MM.1S (cell line): ENCODE measurements at regions not wholly inside any gene's neighbourhood (a gene's known extent, or its start where the extent isn't known, plus 50 kb on each side); places are given as distances from the start of the nearest gene placed in this dataset.

Experiments
- DNase-seq: peaks from one replicate; pipeline ENCODE4 v3.0.0-alpha.2; 2015
- H2AFZ ChIP-seq: fragments of 300-600 bp; sonication (generic); 2 replicates; pipeline ENCODE4 v1.6.0; 2016; ENCODE audit warnings: antibody characterized with exemption, low read length
- H3F3A ChIP-seq: fragments of 300-600 bp; sonication (generic); 2 replicates; pipeline ENCODE4 v1.6.1; 2016; ENCODE audit warnings: mild to moderate bottlenecking, antibody characterized with exemption, low read length, moderate library complexity, mixed read lengths; ENCODE audit not compliant: insufficient read depth
- H3K27ac ChIP-seq: fragments of 300-600 bp; sonication (generic); 2 replicates; pipeline ENCODE4 v1.5.1; 2016; ENCODE audit warnings: mild to moderate bottlenecking, low read length
- H3K27me3 ChIP-seq: fragments of 300-600 bp; sonication (generic); replicated peaks from 2 replicates; pipeline ENCODE4 v1.6.0; 2016; ENCODE audit warnings: low read length; ENCODE audit not compliant: insufficient read depth
- H3K36me3 ChIP-seq: fragments of 300-600 bp; sonication (generic); replicated peaks from 2 replicates; pipeline ENCODE4 v1.6.1; 2016; ENCODE audit warnings: mild to moderate bottlenecking, low read length, mixed read lengths; ENCODE audit not compliant: insufficient read depth
- H3K4me1 ChIP-seq: fragments of 300-600 bp; sonication (generic); 2 replicates; pipeline ENCODE4 v1.6.1; 2016; ENCODE audit warnings: low read length, mixed read lengths
- H3K4me2 ChIP-seq: fragments of 300-600 bp; sonication (generic); 2 replicates; pipeline ENCODE4 v1.6.0; 2016; ENCODE audit warnings: low read depth, low read length
- H3K4me3 ChIP-seq: fragments of 300-600 bp; sonication (generic); 2 replicates; pipeline ENCODE4 v1.5.1; 2016; ENCODE audit warnings: low read length, mixed read lengths
- H3K79me2 ChIP-seq: fragments of 300-600 bp; sonication (generic); 2 replicates; pipeline ENCODE4 v1.6.1; 2016; ENCODE audit warnings: mixed run types, low read length, mixed read lengths
- H3K9ac ChIP-seq: fragments of 300-600 bp; sonication (generic); 2 replicates; pipeline ENCODE4 v1.6.1; 2016; ENCODE audit warnings: low read length, mixed read lengths
- H3K9me2 ChIP-seq: fragments of 300-600 bp; sonication (generic); replicated peaks from 2 replicates; pipeline ENCODE4 v1.6.1; 2016; ENCODE audit warnings: mild to moderate bottlenecking, low read length, mixed read lengths; ENCODE audit not compliant: insufficient read depth
- H3K9me3 ChIP-seq: fragments of 300-600 bp; sonication (generic); replicated peaks from 2 replicates; pipeline ENCODE4 v1.6.1; 2016; ENCODE audit warnings: mild to moderate bottlenecking, low read length, mixed read lengths; ENCODE audit not compliant: insufficient read depth
- H4K20me1 ChIP-seq: fragments of 300-600 bp; sonication (generic); 2 replicates; pipeline ENCODE4 v1.6.1; 2016; ENCODE audit warnings: mild to moderate bottlenecking, low read length, moderate library complexity, mixed read lengths; ENCODE audit not compliant: insufficient read depth
- CTCF ChIP-seq: fragments of 300-600 bp; sonication (generic); IDR thresholded peaks from 2 replicates; pipeline ENCODE4 v1.5.1; 2016; ENCODE audit warnings: antibody characterized with exemption, low read length, mixed read lengths
- EZH2 ChIP-seq: fragments of 300-600 bp; sonication (generic); optimal IDR thresholded peaks from 2 replicates; pipeline ENCODE3; 2017; ENCODE audit warnings: low read depth, mild to moderate bottlenecking, antibody characterized with exemption, low read length, mixed read lengths
- EZH2phosphoT487 ChIP-seq: fragments of 300-600 bp; sonication (generic); IDR thresholded peaks from 2 replicates; pipeline ENCODE4 v1.6.1; 2018; ENCODE audit warnings: antibody characterized with exemption, low read length

- Histone ChIP-seq H2AFZ (no peak overlapping the region), H3K27ac (no peak overlapping the region), H4K20me1 (no peaks in the 10 kb centered on the region), H3K4me3 (no peak overlapping the region), H3K79me2 (no peaks in the 10 kb centered on the region), H3K9me3 (no peaks in the 10 kb centered on the region), H3K36me3 (no peaks in the 10 kb centered on the region), H3K4me2 (no peak overlapping the region), H3K9ac (no peak overlapping the region), H3F3A (no peaks in the 10 kb centered on the region), H3K4me1 (no peaks in the 10 kb centered on the region), H3K9me2 (no peaks in the 10 kb centered on the region), H3K27me3 (no peaks in the 10 kb centered on the region)
- DNase-seq: no peak
- TF ChIP-seq EZH2phosphoT487 (no peak), CTCF (no peak), EZH2 (no peak)
Measured at GRCh38 chr18:78071776-78072175, 822.1 kb downstream of the GALR1 start.

DNA sequence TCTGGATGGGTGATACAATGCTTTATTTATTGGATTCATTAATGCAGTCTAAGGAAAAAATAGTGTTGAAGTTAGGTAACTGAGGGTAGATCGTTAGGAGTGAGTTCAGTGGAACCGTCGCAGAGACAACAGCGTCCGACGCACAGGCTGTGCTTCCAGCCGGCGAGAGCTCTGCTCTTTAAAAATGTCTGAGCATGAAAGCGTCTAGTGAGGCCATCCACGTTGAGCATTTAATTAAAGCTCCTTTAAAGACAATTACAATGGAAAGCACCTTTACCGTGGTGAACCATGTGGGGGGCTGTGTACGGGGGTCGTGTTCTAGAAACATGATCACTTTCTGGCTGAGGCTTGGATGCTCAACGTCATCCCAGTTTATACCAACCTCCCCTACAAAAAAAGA lies 822.7 kb downstream of the GALR1 start:
- Histone ChIP-seq H3F3A (no peaks in the 10 kb centered on the region), H3K79me2 (no peaks in the 10 kb centered on the region), H3K9me2 (no peaks in the 10 kb centered on the region), H3K4me2 (no peak overlapping the region), H3K36me3 (no peaks in the 10 kb centered on the region), H3K4me1 (no peaks in the 10 kb centered on the region), H3K27me3 (no peaks in the 10 kb centered on the region), H3K27ac (no peak overlapping the region), H3K4me3 (no peak overlapping the region), H3K9ac (no peak overlapping the region), H3K9me3 (no peaks in the 10 kb centered on the region), H4K20me1 (no peaks in the 10 kb centered on the region), H2AFZ (no peak overlapping the region)
- DNase-seq: no peak
- TF ChIP-seq EZH2 (no peak), CTCF (no peak), EZH2phosphoT487 (no peak)

DNA sequence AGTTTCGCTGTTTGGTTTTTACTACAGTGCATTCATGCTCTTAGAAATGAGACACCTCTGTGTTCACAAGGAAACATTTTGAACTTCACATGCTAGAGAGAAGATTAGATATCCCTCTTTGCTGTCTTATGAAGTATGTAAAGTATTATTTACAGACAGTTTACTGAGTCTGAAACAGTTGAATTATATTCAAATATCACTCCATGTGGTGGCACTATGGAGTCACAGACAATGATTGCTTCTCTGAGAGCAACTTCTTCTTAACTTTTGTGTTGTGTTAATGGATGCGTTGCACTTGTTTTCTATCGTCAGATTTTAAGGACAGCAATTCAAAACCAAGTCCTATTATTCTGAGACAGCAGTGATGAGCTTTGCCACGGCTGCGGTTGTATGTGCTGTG lies 823.6 kb downstream of the GALR1 start:
- DNase-seq: no peak
- no peaks in the 10 kb centered on the region for H3K79me2 ChIP-seq
- H3K27ac ChIP-seq: no peak overlapping the region
- H4K20me1 ChIP-seq: no peaks in the 10 kb centered on the region
- no peaks in the 10 kb centered on the region for H3K36me3 ChIP-seq
- H3F3A ChIP-seq: no peaks in the 10 kb centered on the region
- H3K9me3 ChIP-seq: no peaks in the 10 kb centered on the region
- no peaks in the 10 kb centered on the region for H3K27me3 ChIP-seq
- no peaks in the 10 kb centered on the region for H3K9me2 ChIP-seq
- H3K9ac ChIP-seq: no peak overlapping the region
- H3K4me1 ChIP-seq: no peaks in the 10 kb centered on the region
- TF ChIP-seq EZH2phosphoT487 (no peak), EZH2 (no peak), CTCF (no peak)
- no peak overlapping the region for H3K4me3 ChIP-seq
- no peak overlapping the region for H3K4me2 ChIP-seq
- H2AFZ ChIP-seq: no peak overlapping the region
